HEK293 (cell line): ENCODE measurements at regions not wholly inside any gene's neighbourhood (a gene's known extent, or its start where the extent isn't known, plus 50 kb on each side); places are given as distances from the start of the nearest gene placed in this dataset.

ENCODE experiments used
- CTCF ChIP-seq: fragments of 450-650 bp; formaldehyde crosslinking; IDR thresholded peaks from 2 replicates; pipeline ENCODE4 v1.5.1; 2016; ENCODE audit warnings: missing biosample characterization, missing genetic modification characterization
- MYNN ChIP-seq: fragments of 450-650 bp; formaldehyde crosslinking; IDR thresholded peaks from 2 replicates; pipeline ENCODE4 v1.5.1; 2016; ENCODE audit warnings: missing biosample characterization, missing genetic modification characterization, borderline replicate concordance
- ZBTB8A ChIP-seq: fragments of 450-650 bp; formaldehyde crosslinking; IDR thresholded peaks from 2 replicates; pipeline ENCODE4 v1.5.1; 2016; ENCODE audit warnings: missing biosample characterization, missing genetic modification characterization
- ZNF302 ChIP-seq: fragments of 450-650 bp; formaldehyde crosslinking; IDR thresholded peaks from 2 replicates; pipeline ENCODE4 v1.5.1; 2016; ENCODE audit warnings: missing biosample characterization, missing genetic modification characterization, low read depth
- ZNF37A ChIP-seq: fragments of 450-650 bp; IDR thresholded peaks from 2 replicates; pipeline ENCODE4 v1.5.1; 2018; ENCODE audit warnings: missing biosample characterization, missing genetic modification characterization
- ZNF580 ChIP-seq: fragments of 450-650 bp; formaldehyde crosslinking; IDR thresholded peaks from 2 replicates; pipeline ENCODE4 v1.5.1; 2016; ENCODE audit warnings: missing biosample characterization, missing genetic modification characterization
- ZNF596 ChIP-seq: fragments of 450-650 bp; IDR thresholded peaks from 2 replicates; pipeline ENCODE4 v1.5.0; 2018; ENCODE audit warnings: missing biosample characterization, mild to moderate bottlenecking, missing genetic modification characterization, moderate library complexity
- ZNF645 ChIP-seq: fragments of 450-650 bp; formaldehyde crosslinking; IDR thresholded peaks from 2 replicates; pipeline ENCODE4; 2016; ENCODE audit warnings: missing biosample characterization, missing genetic modification characterization
- TF ChIP-seq, protein P1 (sequence below): fragments of 450-650 bp; formaldehyde crosslinking; IDR thresholded peaks from 2 replicates; pipeline ENCODE4 v1.5.1; 2016; ENCODE audit warnings: missing biosample characterization, missing genetic modification characterization
- TF ChIP-seq, protein P2 (sequence below): fragments of 450-650 bp; formaldehyde crosslinking; IDR thresholded peaks from 2 replicates; pipeline ENCODE4 v1.5.1; 2016; ENCODE audit warnings: missing biosample characterization, missing genetic modification characterization
- TF ChIP-seq, protein P3 (sequence below): fragments of 450-650 bp; formaldehyde crosslinking; IDR thresholded peaks from 2 replicates; pipeline ENCODE4 v1.5.1; 2017; ENCODE audit warnings: missing biosample characterization, missing genetic modification characterization

DNA sequence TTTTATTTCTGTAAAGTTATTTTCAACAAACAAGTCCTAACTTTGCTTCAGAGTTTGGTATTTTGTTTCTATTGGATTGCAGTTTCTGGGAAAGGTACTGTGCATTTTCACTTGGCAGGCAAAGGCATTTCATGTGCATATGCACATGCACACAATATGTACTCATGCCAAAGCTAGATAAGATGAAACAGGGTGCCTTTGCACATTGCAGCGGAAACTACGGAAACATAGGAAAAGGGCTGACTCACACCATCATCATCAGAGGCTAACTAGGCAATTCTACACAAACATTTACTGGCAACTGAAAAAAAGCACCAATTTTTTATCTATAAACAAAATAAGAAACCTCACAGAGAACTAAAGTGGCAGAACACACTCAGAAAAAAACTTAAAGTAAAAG is 550.6 kb upstream of the NECTIN3 start:
- TF ChIP-seq, protein P1, sequence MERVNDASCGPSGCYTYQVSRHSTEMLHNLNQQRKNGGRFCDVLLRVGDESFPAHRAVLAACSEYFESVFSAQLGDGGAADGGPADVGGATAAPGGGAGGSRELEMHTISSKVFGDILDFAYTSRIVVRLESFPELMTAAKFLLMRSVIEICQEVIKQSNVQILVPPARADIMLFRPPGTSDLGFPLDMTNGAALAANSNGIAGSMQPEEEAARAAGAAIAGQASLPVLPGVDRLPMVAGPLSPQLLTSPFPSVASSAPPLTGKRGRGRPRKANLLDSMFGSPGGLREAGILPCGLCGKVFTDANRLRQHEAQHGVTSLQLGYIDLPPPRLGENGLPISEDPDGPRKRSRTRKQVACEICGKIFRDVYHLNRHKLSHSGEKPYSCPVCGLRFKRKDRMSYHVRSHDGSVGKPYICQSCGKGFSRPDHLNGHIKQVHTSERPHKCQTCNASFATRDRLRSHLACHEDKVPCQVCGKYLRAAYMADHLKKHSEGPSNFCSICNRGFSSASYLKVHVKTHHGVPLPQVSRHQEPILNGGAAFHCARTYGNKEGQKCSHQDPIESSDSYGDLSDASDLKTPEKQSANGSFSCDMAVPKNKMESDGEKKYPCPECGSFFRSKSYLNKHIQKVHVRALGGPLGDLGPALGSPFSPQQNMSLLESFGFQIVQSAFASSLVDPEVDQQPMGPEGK (tag by site-specific recombination) = no peak
- no peak for TF ChIP-seq MYNN (tag by site-specific recombination)
- TF ChIP-seq CTCF (tag by site-specific recombination) = no peak
- no peak for TF ChIP-seq ZBTB8A
- TF ChIP-seq, protein P2, sequence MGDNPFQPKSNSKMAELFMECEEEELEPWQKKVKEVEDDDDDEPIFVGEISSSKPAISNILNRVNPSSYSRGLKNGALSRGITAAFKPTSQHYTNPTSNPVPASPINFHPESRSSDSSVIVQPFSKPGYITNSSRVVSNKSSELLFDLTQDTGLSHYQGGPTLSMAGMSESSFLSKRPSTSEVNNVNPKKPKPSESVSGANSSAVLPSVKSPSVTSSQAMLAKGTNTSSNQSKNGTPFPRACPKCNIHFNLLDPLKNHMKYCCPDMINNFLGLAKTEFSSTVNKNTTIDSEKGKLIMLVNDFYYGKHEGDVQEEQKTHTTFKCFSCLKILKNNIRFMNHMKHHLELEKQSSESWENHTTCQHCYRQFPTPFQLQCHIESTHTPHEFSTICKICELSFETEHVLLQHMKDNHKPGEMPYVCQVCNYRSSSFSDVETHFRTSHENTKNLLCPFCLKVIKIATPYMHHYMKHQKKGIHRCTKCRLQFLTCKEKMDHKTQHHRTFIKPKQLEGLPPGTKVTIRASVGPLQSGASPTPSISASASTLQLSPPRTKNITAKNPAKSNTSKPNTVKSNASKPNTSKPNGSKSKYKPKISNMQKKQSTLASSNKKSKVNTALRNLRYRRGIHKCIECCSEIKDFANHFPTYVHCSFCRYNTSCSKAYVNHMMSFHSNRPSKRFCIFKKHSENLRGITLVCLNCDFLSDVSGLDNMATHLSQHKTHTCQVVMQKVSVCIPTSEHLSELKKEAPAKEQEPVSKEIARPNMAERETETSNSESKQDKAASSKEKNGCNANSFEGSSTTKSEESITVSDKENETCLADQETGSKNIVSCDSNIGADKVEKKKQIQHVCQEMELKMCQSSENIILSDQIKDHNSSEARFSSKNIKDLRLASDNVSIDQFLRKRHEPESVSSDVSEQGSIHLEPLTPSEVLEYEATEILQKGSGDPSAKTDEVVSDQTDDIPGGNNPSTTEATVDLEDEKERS (tag by site-specific recombination) = no peak
- no peak for TF ChIP-seq ZNF596 (tag by site-specific recombination)
- TF ChIP-seq ZNF645 (tag by site-specific recombination) = no peak
- no peak for TF ChIP-seq ZNF580 (tag by site-specific recombination)
- no peak for TF ChIP-seq ZNF37A (tag by site-specific recombination)
- TF ChIP-seq, protein P3, sequence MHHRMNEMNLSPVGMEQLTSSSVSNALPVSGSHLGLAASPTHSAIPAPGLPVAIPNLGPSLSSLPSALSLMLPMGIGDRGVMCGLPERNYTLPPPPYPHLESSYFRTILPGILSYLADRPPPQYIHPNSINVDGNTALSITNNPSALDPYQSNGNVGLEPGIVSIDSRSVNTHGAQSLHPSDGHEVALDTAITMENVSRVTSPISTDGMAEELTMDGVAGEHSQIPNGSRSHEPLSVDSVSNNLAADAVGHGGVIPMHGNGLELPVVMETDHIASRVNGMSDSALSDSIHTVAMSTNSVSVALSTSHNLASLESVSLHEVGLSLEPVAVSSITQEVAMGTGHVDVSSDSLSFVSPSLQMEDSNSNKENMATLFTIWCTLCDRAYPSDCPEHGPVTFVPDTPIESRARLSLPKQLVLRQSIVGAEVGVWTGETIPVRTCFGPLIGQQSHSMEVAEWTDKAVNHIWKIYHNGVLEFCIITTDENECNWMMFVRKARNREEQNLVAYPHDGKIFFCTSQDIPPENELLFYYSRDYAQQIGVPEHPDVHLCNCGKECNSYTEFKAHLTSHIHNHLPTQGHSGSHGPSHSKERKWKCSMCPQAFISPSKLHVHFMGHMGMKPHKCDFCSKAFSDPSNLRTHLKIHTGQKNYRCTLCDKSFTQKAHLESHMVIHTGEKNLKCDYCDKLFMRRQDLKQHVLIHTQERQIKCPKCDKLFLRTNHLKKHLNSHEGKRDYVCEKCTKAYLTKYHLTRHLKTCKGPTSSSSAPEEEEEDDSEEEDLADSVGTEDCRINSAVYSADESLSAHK (tag by site-specific recombination) = no peak
- no peak for TF ChIP-seq ZNF302 (tag by site-specific recombination)
